OCI-LY7 (cell line): ENCODE measurements at regions not wholly inside any gene's neighbourhood (a gene's known extent, or its start where the extent isn't known, plus 50 kb on each side); places are given as distances from the start of the nearest gene placed in this dataset.
"Not testable (repeated sequence)": the region's sequence is repeated elsewhere in the genome, so short reads cannot be mapped to it uniquely, and the experiment has no call there.

Experiments
- BruUV-seq: library from RNA; stranded (reverse); fragments of 400-500 nt; replicated peaks from 2 replicates; lab custom pipeline; 2021; lab: Mats Ljungman, UMichigan
- CTCF ChIA-PET: fragments of 300-600 bp; sonication (Branson Sonifier 250); formaldehyde crosslinking; loops from one replicate; lab custom pipeline; 2022; ENCODE audit warnings: antibody characterized with exemption; ENCODE audit not compliant: unreplicated experiment; lab: Charles Lee
- POLR2A ChIA-PET: fragments of 300-600 bp; sonication (Branson Sonifier 250); formaldehyde crosslinking; loops from one replicate; lab custom pipeline; 2022; ENCODE audit warnings: antibody characterized with exemption; lab: Charles Lee
- DNase-seq: peaks from one replicate; pipeline ENCODE4 v3.0.0-alpha.2; 2015; ENCODE audit warnings: low spot score
- H2AFZ ChIP-seq: fragments of 200-600 bp; sonication (generic), shearing (Covaris generic); 2 replicates; pipeline ENCODE4 v1.6.1; 2014; ENCODE audit warnings: mild to moderate bottlenecking, antibody characterized with exemption, low read length, moderate library complexity
- H3K27ac ChIP-seq: fragments of 200-600 bp; sonication (generic); 2 replicates; pipeline ENCODE4 v1.5.1; 2014; ENCODE audit warnings: mixed run types, low read depth, mild to moderate bottlenecking, moderate library complexity, low read length, inconsistent platforms; ENCODE audit not compliant: poor library complexity, severe bottlenecking
- H3K36me3 ChIP-seq: fragments of 200-600 bp; sonication (generic); 2 replicates; pipeline ENCODE4 v1.6.1; 2014; ENCODE audit warnings: mild to moderate bottlenecking, antibody characterized with exemption, low read length, moderate library complexity, mixed read lengths; ENCODE audit not compliant: insufficient read depth
- H3K4me1 ChIP-seq: fragments of 200-600 bp; sonication (generic); 2 replicates; pipeline ENCODE4 v1.5.1; 2014; ENCODE audit warnings: mild to moderate bottlenecking, low read length; ENCODE audit not compliant: insufficient read depth, poor library complexity, severe bottlenecking
- H3K4me2 ChIP-seq: fragments of 200-600 bp; sonication (generic); 2 replicates; pipeline ENCODE4 v1.6.1; 2014; ENCODE audit warnings: mild to moderate bottlenecking, low read length
- H3K4me3 ChIP-seq: fragments of 200-600 bp; sonication (generic); 2 replicates; pipeline ENCODE4 v1.5.1; 2014; ENCODE audit warnings: mild to moderate bottlenecking, low read depth, low read length; ENCODE audit not compliant: poor library complexity, severe bottlenecking
- H3K79me2 ChIP-seq: fragments of 200-600 bp; sonication (generic); 2 replicates; pipeline ENCODE4 v1.6.1; 2016; ENCODE audit warnings: low read depth, mild to moderate bottlenecking, low read length, moderate library complexity, mixed read lengths; ENCODE audit not compliant: insufficient read depth
- H3K9me2 ChIP-seq: fragments of 200-600 bp; sonication (generic); 2 replicates; pipeline ENCODE4 v1.6.1; 2016; ENCODE audit warnings: mild to moderate bottlenecking, low read length, mixed read lengths; ENCODE audit not compliant: insufficient read depth
- H3K9me3 ChIP-seq: fragments of 200-600 bp; sonication (generic); 2 replicates; pipeline ENCODE4 v1.6.1; 2014; ENCODE audit warnings: mild to moderate bottlenecking, mixed run types, low read length, mixed read lengths
- H4K20me1 ChIP-seq: fragments of 200-600 bp; sonication (generic); 2 replicates; pipeline ENCODE4 v1.6.1; 2014; ENCODE audit warnings: mild to moderate bottlenecking, antibody characterized with exemption, low read length, moderate library complexity, mixed read lengths; ENCODE audit not compliant: insufficient read depth
- EZH2phosphoT487 ChIP-seq: fragments of 200-600 bp; sonication (generic); IDR thresholded peaks from 2 replicates; pipeline ENCODE4 v1.6.1; 2018; ENCODE audit warnings: low read depth, borderline replicate concordance, mild to moderate bottlenecking, mixed run types, antibody characterized with exemption, low read length, moderate library complexity, mixed read lengths
- intact Hi-C: fragments of 100-400 bp; cut with micrococcal nuclease; formaldehyde crosslinking; loops from one replicate; pipeline ENCODE4 v1.10.0; 2022; ENCODE audit not compliant: unreplicated experiment
- TF ChIP-seq, protein P1 (sequence below): fragments of 200-600 bp; sonication (generic); conservative IDR thresholded peaks from 2 replicates; pipeline ENCODE4 v1.5.1; 2014; ENCODE audit warnings: mild to moderate bottlenecking, antibody characterized with exemption, low read length, moderate library complexity, mixed read lengths

GRCh38 chr13:50544211-50544610, 299.3 kb downstream of the DLEU7 start:
- Histone ChIP-seq H3K36me3 (peaks cover under 1% of the 10 kb centered on the region; the same call in 1 of the 2 replicates), H3K27ac (no peak overlapping the region), H2AFZ (no peak overlapping the region), H4K20me1 (no peaks in the 10 kb centered on the region), H3K9me3 (peaks cover 11% of the 10 kb centered on the region; the same call in 1 of the 2 replicates), H3K4me1 (no peaks in the 10 kb centered on the region), H3K9me2 (no peaks in the 10 kb centered on the region), H3K4me2 (no peak overlapping the region), H3K79me2 (no peaks in the 10 kb centered on the region), H3K4me3 (no peak overlapping the region)
- intact Hi-C loops: no loop called here
- ChIA-PET POLR2A (no interaction called here), CTCF (no interaction called here)
- BruUV-seq: no TSS peak
- DNase-seq: no peak
- TF ChIP-seq, protein P1, sequence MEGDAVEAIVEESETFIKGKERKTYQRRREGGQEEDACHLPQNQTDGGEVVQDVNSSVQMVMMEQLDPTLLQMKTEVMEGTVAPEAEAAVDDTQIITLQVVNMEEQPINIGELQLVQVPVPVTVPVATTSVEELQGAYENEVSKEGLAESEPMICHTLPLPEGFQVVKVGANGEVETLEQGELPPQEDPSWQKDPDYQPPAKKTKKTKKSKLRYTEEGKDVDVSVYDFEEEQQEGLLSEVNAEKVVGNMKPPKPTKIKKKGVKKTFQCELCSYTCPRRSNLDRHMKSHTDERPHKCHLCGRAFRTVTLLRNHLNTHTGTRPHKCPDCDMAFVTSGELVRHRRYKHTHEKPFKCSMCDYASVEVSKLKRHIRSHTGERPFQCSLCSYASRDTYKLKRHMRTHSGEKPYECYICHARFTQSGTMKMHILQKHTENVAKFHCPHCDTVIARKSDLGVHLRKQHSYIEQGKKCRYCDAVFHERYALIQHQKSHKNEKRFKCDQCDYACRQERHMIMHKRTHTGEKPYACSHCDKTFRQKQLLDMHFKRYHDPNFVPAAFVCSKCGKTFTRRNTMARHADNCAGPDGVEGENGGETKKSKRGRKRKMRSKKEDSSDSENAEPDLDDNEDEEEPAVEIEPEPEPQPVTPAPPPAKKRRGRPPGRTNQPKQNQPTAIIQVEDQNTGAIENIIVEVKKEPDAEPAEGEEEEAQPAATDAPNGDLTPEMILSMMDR: no peak
- no peak for TF ChIP-seq EZH2phosphoT487

- H4K20me1 ChIP-seq, intact Hi-C loops, H3K4me2 ChIP-seq, H3K79me2 ChIP-seq, H3K27ac ChIP-seq, H3K4me3 ChIP-seq, H3K9me2 ChIP-seq, H3K36me3 ChIP-seq, H2AFZ ChIP-seq, BruUV-seq, H3K9me3 ChIP-seq, H3K4me1 ChIP-seq, CTCF ChIA-PET, DNase-seq: not testable (repeated sequence)
- POLR2A ChIA-PET: interaction anchor here (0.5 kb wide), 1 partner anchor 462 kb away, joined by 3 read pairs; no protein-coding TSS in a partner anchor
These were observed 296.3 kb downstream of the DLEU7 start for GRCh38 chr13:50547175-50547574.

GRCh38 chr13:50548586-50548985, 294.9 kb downstream of the DLEU7 start:
- H3K4me2 ChIP-seq: no peak overlapping the region
- no peaks in the 10 kb centered on the region for H3K9me3 ChIP-seq
- intact Hi-C loops: no loop called here
- no TSS peak for BruUV-seq
- H3K4me3 ChIP-seq: no peak overlapping the region
- DNase-seq: no peak
- H2AFZ ChIP-seq: no peak overlapping the region
- no peaks in the 10 kb centered on the region for H4K20me1 ChIP-seq
- H3K79me2 ChIP-seq: no peaks in the 10 kb centered on the region
- H3K36me3 ChIP-seq: no peaks in the 10 kb centered on the region
- H3K4me1 ChIP-seq: no peaks in the 10 kb centered on the region
- H3K9me2 ChIP-seq: no peaks in the 10 kb centered on the region
- no peak overlapping the region for H3K27ac ChIP-seq
- ChIA-PET POLR2A (interaction anchor here (0.7 kb wide), 1 partner anchor 190 kb away, joined by 4 read pairs; no protein-coding TSS in a partner anchor), CTCF (no interaction called here)
- TF ChIP-seq EZH2phosphoT487: no peak
- TF ChIP-seq, protein P1: no peak
